GM12878 (cell line): ENCODE measurements at regions not wholly inside any gene's neighbourhood (a gene's known extent, or its start where the extent isn't known, plus 50 kb on each side); places are given as distances from the start of the nearest gene placed in this dataset.
A peak's percentile ranks its signal among the peaks of the same experiment; 100 is the strongest.

Experiments used
- ATAC-seq: fragments of 200-7000 bp; cut with Tn5 transposase; 3 replicates; pipeline ENCODE4 v1.9.1; 2020; ENCODE audit warnings: mild to moderate bottlenecking, moderate library complexity
- BruUV-seq: library from RNA; stranded (reverse); fragments of 400-500 nt; replicated peaks from 2 replicates; lab custom pipeline; 2021; lab: Mats Ljungman, UMichigan
- CTCF ChIA-PET: fragments of 300-600 bp; sonication (Branson Sonifier 250); formaldehyde crosslinking; extraction: SDS; loops from one replicate; lab custom pipeline; 2021; ENCODE audit warnings: inconsistent platforms; lab: Yijun Ruan, JAX
- POLR2A ChIA-PET: fragments of 350-600 bp; formaldehyde crosslinking; extraction: SDS; loops from one replicate; lab custom pipeline; 2021; ENCODE audit warnings: inconsistent platforms; lab: Charles Lee
- RAD21 ChIA-PET: fragments of 300-600 bp; sonication (Branson Sonifier 250); formaldehyde crosslinking; loops from one replicate; lab custom pipeline; 2023; ENCODE audit warnings: antibody characterized with exemption; ENCODE audit not compliant: unreplicated experiment; lab: Charles Lee
- SMC1A ChIA-PET: fragments of 300-600 bp; sonication (Branson Sonifier 250); formaldehyde crosslinking; loops from one replicate; lab custom pipeline; 2023; ENCODE audit not compliant: unreplicated experiment, uncharacterized antibody; lab: Charles Lee
- DNase-seq: peaks from one replicate; pipeline ENCODE4 v3.0.0-alpha.2; 2011; ENCODE audit warnings: low read depth, low spot score
- FAIRE-seq: peaks from 3 replicates; lab custom pipeline; 2011; peaks lifted over from hg19 to GRCh38; lab: Jason Lieb, UNC
- H2AFZ ChIP-seq: 2 replicates; pipeline ENCODE4 v1.6.0; 2011; ENCODE audit warnings: low read depth, low read length, control low read depth; ENCODE audit not compliant: control insufficient read depth
- H3K27ac ChIP-seq: 2 replicates; pipeline ENCODE4 v1.5.1; 2011; ENCODE audit warnings: control low read depth; ENCODE audit not compliant: control insufficient read depth, insufficient read depth
- H3K27me3 ChIP-seq, 2 experiments: replicated peaks in 1 of 2; 2 replicates each; pipeline versions ENCODE4 v1.6.0 to v1.6.1; 2011; ENCODE audit warnings: low read length in 1 of 2; ENCODE audit not compliant: control insufficient read depth in 2 of 2, insufficient read depth in 2 of 2
- H3K36me3 ChIP-seq, 2 experiments: 2 replicates each; pipeline ENCODE4 v1.5.1; 2011; ENCODE audit warnings: low read length in 1 of 2; ENCODE audit not compliant: control insufficient read depth in 2 of 2, insufficient read depth in 2 of 2
- H3K4me1 ChIP-seq: 2 replicates; pipeline ENCODE4 v1.6.1; 2011; ENCODE audit warnings: mild to moderate bottlenecking, low read length, moderate library complexity, mixed read lengths; ENCODE audit not compliant: control insufficient read depth, insufficient read depth
- H3K4me2 ChIP-seq: 2 replicates; pipeline ENCODE4 v1.6.0; 2011; ENCODE audit warnings: control low read depth; ENCODE audit not compliant: control insufficient read depth, insufficient read depth
- H3K4me3 ChIP-seq: fragments of 200-600 bp; sonication (generic); 2 replicates; pipeline ENCODE4 v1.5.1; 2016
- H3K79me2 ChIP-seq: 2 replicates; pipeline ENCODE4 v1.6.0; 2011; ENCODE audit warnings: low read length; ENCODE audit not compliant: control insufficient read depth, insufficient read depth
- H3K9ac ChIP-seq: 2 replicates; pipeline ENCODE4 v1.8.0; 2011; ENCODE audit warnings: low read length, control low read depth, mixed read lengths; ENCODE audit not compliant: control insufficient read depth, insufficient read depth
- H3K9me3 ChIP-seq: replicated peaks from 3 replicates; pipeline ENCODE4 v1.5.1; 2011; ENCODE audit warnings: mild to moderate bottlenecking, low read length; ENCODE audit not compliant: control insufficient read depth, insufficient read depth
- H4K20me1 ChIP-seq: 2 replicates; pipeline ENCODE4 v1.6.0; 2011; ENCODE audit not compliant: control insufficient read depth, insufficient read depth
- CTCF ChIP-seq, 3 experiments: IDR thresholded peaks in 2 of 3; conservative IDR thresholded peaks in 1 of 3; 2 replicates each; pipeline ENCODE4 v1.5.1; 2011; ENCODE audit warnings: low read depth in 3 of 3, low read length in 3 of 3, mild to moderate bottlenecking in 3 of 3, control low read depth in 2 of 3, moderate library complexity in 2 of 3, inconsistent platforms in 1 of 3, mixed read lengths in 1 of 3; ENCODE audit not compliant: control insufficient read depth in 2 of 3, insufficient read depth in 1 of 3; ENCODE audit errors: extremely low read depth in 1 of 3
- RAD21 ChIP-seq: IDR thresholded peaks from 2 replicates; pipeline ENCODE4 v1.6.1; 2011; ENCODE audit warnings: mild to moderate bottlenecking, low read depth, low read length, moderate library complexity; ENCODE audit not compliant: insufficient read depth
- SMC3 ChIP-seq: IDR thresholded peaks from 2 replicates; pipeline ENCODE4 v1.6.1; 2011; ENCODE audit warnings: low read length, improper control_type of control experiment, borderline replicate concordance
- SP1 ChIP-seq: IDR thresholded peaks from one replicate; pipeline ENCODE4 v1.6.1; 2011; ENCODE audit warnings: low read depth, low read length
- in situ Hi-C: fragments of 300-500 bp; cut with MboI; formaldehyde crosslinking; loops from 9 replicates; pipeline ENCODE4 v1.14.3; 2018; ENCODE audit warnings: mixed read lengths
- intact Hi-C: fragments of 100-400 bp; cut with micrococcal nuclease; formaldehyde crosslinking; loops from one replicate; pipeline ENCODE4 v1.14.2; 2022; ENCODE audit not compliant: unreplicated experiment

GRCh38 chr12:74415633-74416032 lies 122.0 kb upstream of the ATXN7L3B start:
- Histone ChIP-seq H3K27ac (no peak overlapping the region), H3K4me1 (no peaks in the 10 kb centered on the region)
- BruUV-seq: no TSS peak

More at GRCh38 chr12:74415633-74416032, 122.0 kb upstream of the ATXN7L3B start:
- Histone ChIP-seq H4K20me1 (no peaks in the 10 kb centered on the region), H3K79me2 (no peaks in the 10 kb centered on the region), H3K9ac (no peak overlapping the region), H3K9me3 (no peaks in the 10 kb centered on the region), H3K27me3 (no peaks in the 10 kb centered on the region), H3K4me3 (no peak overlapping the region), H2AFZ (no peak overlapping the region), H3K4me2 (no peak overlapping the region), H3K36me3 (no peaks in the 10 kb centered on the region)
- ChIA-PET SMC1A (interaction anchor here (0.7 to 1.5 kb wide), 5 partner anchors 35 to 393 kb away, joined by 3 to 5 read pairs (median 4); no protein-coding TSS in a partner anchor), CTCF (interaction anchor here (0.6 to 3.4 kb wide), 15 partner anchors 11 to 479 kb away, joined by 3 to 20 read pairs (median 3); no protein-coding TSS in a partner anchor), POLR2A (no interaction called here), RAD21 (interaction anchor here (1.0 to 2.9 kb wide), 7 partner anchors 33 to 303 kb away, joined by 3 to 10 read pairs (median 4); partner anchors contain the start of gene ATXN7L3B)
- intact Hi-C loops: loop anchor here (2.0 to 5.0 kb wide), 2 partner anchors 303 to 393 kb away; no protein-coding TSS in a partner anchor
- ATAC-seq (peak; percentile 71), FAIRE-seq (no peak), DNase-seq (no peak)
- TF ChIP-seq SMC3 (peak; percentile 13; the same call in 1 of the 2 replicates), CTCF (IDR thresholded peaks at IDR 0.05 in 2 of 3, conservative IDR thresholded peaks at IDR 0.05 in 1 of 3; ENCODE audit: control insufficient read depth in 2 of 3, extremely low read depth in 1 of 3, insufficient read depth in 1 of 3, low read depth in 3 of 3, low read length in 3 of 3) (peak; percentile 31 to 47 (median 40); a peak in 4 of 6 replicates), RAD21 (peak; percentile 54), SP1 (no peak)
- in situ Hi-C loops: no loop called here
